Breast epithelium (tissue), 3 donors: ENCODE measurements at regions not wholly inside any gene's neighbourhood (a gene's known extent, or its start where the extent isn't known, plus 50 kb on each side); places are given as distances from the start of the nearest gene placed in this dataset.

ENCODE experiments used
- POLR2A ChIP-seq: fragments of 450-650 bp; IDR thresholded peaks from one replicate; pipeline ENCODE4 v1.6.1; 2016; ENCODE audit warnings: antibody characterized with exemption, mild to moderate bottlenecking, moderate library complexity
- TF ChIP-seq, protein P1 (sequence below), 3 donors: fragments of 450-650 bp; IDR thresholded peaks; one replicate each; pipeline ENCODE4 v1.5.1; 2016 to 2017; ENCODE audit warnings: antibody characterized with exemption in 3 of 3, mild to moderate bottlenecking in 3 of 3, moderate library complexity in 3 of 3

DNA sequence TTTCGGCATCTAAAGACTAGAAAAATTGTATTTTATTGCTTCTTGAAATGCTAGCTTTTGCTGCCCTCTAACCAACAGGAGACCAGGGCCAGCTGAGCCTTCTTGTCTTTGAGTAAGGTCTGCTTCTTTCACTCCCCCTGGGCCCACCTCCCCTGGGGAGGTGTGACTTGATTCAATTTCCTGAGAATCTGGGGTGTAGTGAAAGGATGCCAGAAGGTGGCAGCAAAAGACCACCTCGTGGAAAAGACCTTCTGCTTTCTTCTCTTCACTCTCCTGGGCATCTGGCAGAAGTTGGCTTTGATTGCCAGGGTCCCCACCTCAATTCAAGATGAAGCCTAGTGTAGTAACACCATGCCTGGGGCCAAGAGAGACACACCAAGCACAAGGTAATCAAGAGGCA lies 96.5 kb upstream of the MAOA start:
- TF ChIP-seq, protein P1, sequence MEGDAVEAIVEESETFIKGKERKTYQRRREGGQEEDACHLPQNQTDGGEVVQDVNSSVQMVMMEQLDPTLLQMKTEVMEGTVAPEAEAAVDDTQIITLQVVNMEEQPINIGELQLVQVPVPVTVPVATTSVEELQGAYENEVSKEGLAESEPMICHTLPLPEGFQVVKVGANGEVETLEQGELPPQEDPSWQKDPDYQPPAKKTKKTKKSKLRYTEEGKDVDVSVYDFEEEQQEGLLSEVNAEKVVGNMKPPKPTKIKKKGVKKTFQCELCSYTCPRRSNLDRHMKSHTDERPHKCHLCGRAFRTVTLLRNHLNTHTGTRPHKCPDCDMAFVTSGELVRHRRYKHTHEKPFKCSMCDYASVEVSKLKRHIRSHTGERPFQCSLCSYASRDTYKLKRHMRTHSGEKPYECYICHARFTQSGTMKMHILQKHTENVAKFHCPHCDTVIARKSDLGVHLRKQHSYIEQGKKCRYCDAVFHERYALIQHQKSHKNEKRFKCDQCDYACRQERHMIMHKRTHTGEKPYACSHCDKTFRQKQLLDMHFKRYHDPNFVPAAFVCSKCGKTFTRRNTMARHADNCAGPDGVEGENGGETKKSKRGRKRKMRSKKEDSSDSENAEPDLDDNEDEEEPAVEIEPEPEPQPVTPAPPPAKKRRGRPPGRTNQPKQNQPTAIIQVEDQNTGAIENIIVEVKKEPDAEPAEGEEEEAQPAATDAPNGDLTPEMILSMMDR (IDR thresholded peaks at IDR 0.05), result peak in 2 of 3 donors; percentile 47 to 50
- no peak for TF ChIP-seq POLR2A
